ENCODE measurements at regions not wholly inside any gene's neighbourhood (a gene's known extent, or its start where the extent isn't known, plus 50 kb on each side); places are given as distances from the start of the nearest gene placed in this dataset.

GRCh38 chr3:151556596-151556995 lies 95.7 kb upstream of the IGSF10 start:
- no peak overlapping the region for H3K4me2 ChIP-seq
- H3K4me1 ChIP-seq (ENCODE audit: low read depth, poor library complexity, severe bottlenecking), result no peaks in the 10 kb centered on the region
- no peak overlapping the region for H3K4me3 ChIP-seq (IDR thresholded peaks at IDR 0.05; ENCODE audit: insufficient read depth, low read depth, low read length)
- H4K20me1 ChIP-seq (ENCODE audit: insufficient read depth), result no peaks in the 10 kb centered on the region
- no peaks in the 10 kb centered on the region for H3K27me3 ChIP-seq (ENCODE audit: insufficient read depth, low read depth)
- H2AFZ ChIP-seq (ENCODE audit: low read depth), result no peak overlapping the region
- TF ChIP-seq CTCF (conservative IDR thresholded peaks at IDR 0.05; ENCODE audit: low read depth, low read length), result no peak
- no peak overlapping the region for H3K9ac ChIP-seq
- no peaks in the 10 kb centered on the region for H3K36me3 ChIP-seq (ENCODE audit: insufficient read depth)
- no peaks in the 10 kb centered on the region for H3K79me2 ChIP-seq (ENCODE audit: insufficient read depth, low read depth)
- no peak overlapping the region for H3K27ac ChIP-seq

- Histone ChIP-seq H2AFZ (ENCODE audit: low read depth) (no peak overlapping the region), H3K79me2 (ENCODE audit: insufficient read depth, low read depth) (no peaks in the 10 kb centered on the region), H4K20me1 (ENCODE audit: insufficient read depth) (no peaks in the 10 kb centered on the region), H3K36me3 (ENCODE audit: insufficient read depth) (no peaks in the 10 kb centered on the region), H3K9ac (no peak overlapping the region), H3K4me3 (IDR thresholded peaks at IDR 0.05; ENCODE audit: insufficient read depth, low read depth, low read length) (no peak overlapping the region), H3K4me2 (no peak overlapping the region), H3K27ac (no peak overlapping the region), H3K27me3 (ENCODE audit: insufficient read depth, low read depth) (no peaks in the 10 kb centered on the region), H3K4me1 (ENCODE audit: low read depth, poor library complexity, severe bottlenecking) (no peaks in the 10 kb centered on the region)
- no peak for TF ChIP-seq CTCF (conservative IDR thresholded peaks at IDR 0.05; ENCODE audit: low read depth, low read length)
These were observed 94.7 kb upstream of the IGSF10 start for GRCh38 chr3:151555523-151555922.

GRCh38 chr3:151553888-151554287 lies 93.0 kb upstream of the IGSF10 start:
- no peaks in the 10 kb centered on the region for H3K27me3 ChIP-seq (ENCODE audit: insufficient read depth, low read depth)
- H3K4me3 ChIP-seq (IDR thresholded peaks at IDR 0.05; ENCODE audit: insufficient read depth, low read depth, low read length), result no peak overlapping the region
- no peak for TF ChIP-seq CTCF (conservative IDR thresholded peaks at IDR 0.05; ENCODE audit: low read depth, low read length)
- no peaks in the 10 kb centered on the region for H3K36me3 ChIP-seq (ENCODE audit: insufficient read depth)
- no peak overlapping the region for H3K9ac ChIP-seq
- H3K79me2 ChIP-seq (ENCODE audit: insufficient read depth, low read depth), result no peaks in the 10 kb centered on the region
- no peak overlapping the region for H3K27ac ChIP-seq
- H3K4me2 ChIP-seq, result no peak overlapping the region
- H4K20me1 ChIP-seq (ENCODE audit: insufficient read depth), result no peaks in the 10 kb centered on the region
- H2AFZ ChIP-seq (ENCODE audit: low read depth), result no peak overlapping the region
- no peaks in the 10 kb centered on the region for H3K4me1 ChIP-seq (ENCODE audit: low read depth, poor library complexity, severe bottlenecking)

- Histone ChIP-seq H3K4me3 (IDR thresholded peaks at IDR 0.05; ENCODE audit: insufficient read depth, low read depth, low read length) (no peak overlapping the region), H3K79me2 (ENCODE audit: insufficient read depth, low read depth) (no peaks in the 10 kb centered on the region), H3K4me1 (ENCODE audit: low read depth, poor library complexity, severe bottlenecking) (no peaks in the 10 kb centered on the region), H3K27ac (no peak overlapping the region), H3K36me3 (ENCODE audit: insufficient read depth) (no peaks in the 10 kb centered on the region), H4K20me1 (ENCODE audit: insufficient read depth) (no peaks in the 10 kb centered on the region), H3K27me3 (ENCODE audit: insufficient read depth, low read depth) (no peaks in the 10 kb centered on the region), H3K9ac (no peak overlapping the region), H3K4me2 (no peak overlapping the region), H2AFZ (ENCODE audit: low read depth) (no peak overlapping the region)
- TF ChIP-seq CTCF (conservative IDR thresholded peaks at IDR 0.05; ENCODE audit: low read depth, low read length), result no peak
These were observed 91.7 kb upstream of the IGSF10 start for GRCh38 chr3:151552589-151552988.

- H3K4me3 ChIP-seq (IDR thresholded peaks at IDR 0.05; ENCODE audit: insufficient read depth, low read depth, low read length), result no peak overlapping the region
- no peaks in the 10 kb centered on the region for H3K4me1 ChIP-seq (ENCODE audit: low read depth, poor library complexity, severe bottlenecking)
- H3K27me3 ChIP-seq (ENCODE audit: insufficient read depth, low read depth), result no peaks in the 10 kb centered on the region
- no peak for TF ChIP-seq CTCF (conservative IDR thresholded peaks at IDR 0.05; ENCODE audit: low read depth, low read length)
- no peak overlapping the region for H3K27ac ChIP-seq
- H3K79me2 ChIP-seq (ENCODE audit: insufficient read depth, low read depth), result no peaks in the 10 kb centered on the region
- H3K4me2 ChIP-seq, result no peak overlapping the region
- no peak overlapping the region for H2AFZ ChIP-seq (ENCODE audit: low read depth)
- H3K9ac ChIP-seq, result no peak overlapping the region
- H3K36me3 ChIP-seq (ENCODE audit: insufficient read depth), result no peaks in the 10 kb centered on the region
- H4K20me1 ChIP-seq (ENCODE audit: insufficient read depth), result no peaks in the 10 kb centered on the region
These were observed 89.8 kb upstream of the IGSF10 start for GRCh38 chr3:151550642-151551041.

Measured in KMS-11 (cell line).